Endothelial cell (in vitro differentiated cells): ENCODE measurements at regions not wholly inside any gene's neighbourhood (a gene's known extent, or its start where the extent isn't known, plus 50 kb on each side); places are given as distances from the start of the nearest gene placed in this dataset.

Experiments used
- DNase-seq: peaks from one replicate; pipeline ENCODE4 v3.0.0; 2021; ENCODE audit warnings: low spot score
- H3K27ac Mint-ChIP-seq: one replicate; pipeline ENCODE4 v1.8.0; 2021; ENCODE audit warnings: mixed read lengths, inconsistent platforms; ENCODE audit not compliant: unreplicated experiment
- H3K27me3 Mint-ChIP-seq: one replicate; pipeline ENCODE4 v1.8.0; 2021; ENCODE audit warnings: mild to moderate bottlenecking, moderate library complexity, mixed read lengths, inconsistent platforms; ENCODE audit not compliant: unreplicated experiment
- H3K36me3 Mint-ChIP-seq: one replicate; pipeline ENCODE4 v1.8.0; 2021; ENCODE audit warnings: mild to moderate bottlenecking, low read depth, mixed read lengths, inconsistent platforms; ENCODE audit not compliant: unreplicated experiment
- H3K4me1 Mint-ChIP-seq: one replicate; pipeline ENCODE4 v1.8.0; 2021; ENCODE audit warnings: mild to moderate bottlenecking, mixed read lengths, inconsistent platforms; ENCODE audit not compliant: unreplicated experiment
- H3K4me3 Mint-ChIP-seq: one replicate; pipeline ENCODE4 v1.8.0; 2021; ENCODE audit warnings: mild to moderate bottlenecking, mixed read lengths, inconsistent platforms; ENCODE audit not compliant: unreplicated experiment
- H3K9me3 Mint-ChIP-seq: one replicate; pipeline ENCODE4 v1.8.0; 2021; ENCODE audit warnings: mixed read lengths, inconsistent platforms; ENCODE audit not compliant: unreplicated experiment
- CTCF ChIP-seq: fragments of 200-600 bp; sonication (generic); IDR thresholded peaks from one replicate; pipeline ENCODE4 v1.5.0; 2021; ENCODE audit warnings: antibody characterized with exemption; ENCODE audit not compliant: unreplicated experiment

GRCh38 chr5:2894316-2894715, 142.8 kb upstream of the IRX2 start:
- Mint-ChIP-seq H3K9me3 (peaks cover 9% of the 10 kb centered on the region), H3K27ac (no peak overlapping the region), H3K4me3 (no peak overlapping the region), H3K27me3 (peaks cover 10% of the 10 kb centered on the region), H3K36me3 (peaks cover 5% of the 10 kb centered on the region), H3K4me1 (no peaks in the 10 kb centered on the region)
- DNase-seq: no peak
- no peak for TF ChIP-seq CTCF

GRCh38 chr5:2892466-2893000, 141.1 kb upstream of the IRX2 start:
- DNase-seq: no peak
- peaks cover 5% of the 10 kb centered on the region for H3K36me3 Mint-ChIP-seq
- no peak overlapping the region for H3K4me3 Mint-ChIP-seq
- no peak for TF ChIP-seq CTCF
- no peaks in the 10 kb centered on the region for H3K4me1 Mint-ChIP-seq
- no peak overlapping the region for H3K27ac Mint-ChIP-seq
- H3K27me3 Mint-ChIP-seq: peaks cover 5% of the 10 kb centered on the region
- H3K9me3 Mint-ChIP-seq: peaks cover 4% of the 10 kb centered on the region

- Mint-ChIP-seq H3K36me3 (peaks cover 5% of the 10 kb centered on the region), H3K4me1 (no peaks in the 10 kb centered on the region), H3K27me3 (peaks cover 5% of the 10 kb centered on the region), H3K9me3 (peaks cover 4% of the 10 kb centered on the region), H3K27ac (no peak overlapping the region), H3K4me3 (no peak overlapping the region)
- no peak for DNase-seq
- no peak for TF ChIP-seq CTCF
Observed at GRCh38 chr5:2891781-2892180, 140.3 kb upstream of the IRX2 start.

GRCh38 chr5:2890011-2890410, 138.5 kb upstream of the IRX2 start:
- Mint-ChIP-seq H3K27me3 (peaks cover 3% of the 10 kb centered on the region), H3K27ac (no peak overlapping the region), H3K9me3 (peaks cover 4% of the 10 kb centered on the region), H3K4me3 (no peak overlapping the region), H3K4me1 (no peaks in the 10 kb centered on the region), H3K36me3 (peaks cover 5% of the 10 kb centered on the region)
- no peak for TF ChIP-seq CTCF
- DNase-seq: no peak

GRCh38 chr5:2888520-2889060, 137.1 kb upstream of the IRX2 start:
- Mint-ChIP-seq H3K27me3 (peaks cover 3% of the 10 kb centered on the region), H3K4me1 (no peaks in the 10 kb centered on the region), H3K36me3 (peaks cover 8% of the 10 kb centered on the region), H3K9me3 (peaks cover 4% of the 10 kb centered on the region), H3K4me3 (no peak overlapping the region), H3K27ac (no peak overlapping the region)
- TF ChIP-seq CTCF: no peak
- no peak for DNase-seq
